ENCODE measurements at regions not wholly inside any gene's neighbourhood (a gene's known extent, or its start where the extent isn't known, plus 50 kb on each side); places are given as distances from the start of the nearest gene placed in this dataset.

GRCh38 chr4:72828864-72829263 lies 240.7 kb downstream of the COX18 start:
- intact Hi-C loops (cut with DNase I): no loop called here
- Histone ChIP-seq H3K27ac (ENCODE audit: low read length) (no peak overlapping the region), H3K4me1 (ENCODE audit: control insufficient read depth, insufficient read depth, low read length) (no peaks in the 10 kb centered on the region), H3K9me3 (ENCODE audit: control insufficient read depth, low read length) (no peaks in the 10 kb centered on the region), H3K4me3 (ENCODE audit: low read length) (no peak overlapping the region), H3K27me3 (ENCODE audit: control insufficient read depth, insufficient read depth) (no peaks in the 10 kb centered on the region)
- WGBS: 84% methylated on average over 1 of the region's 1 CpG
- DNase-seq (no peak), ATAC-seq (no peak)

- no peaks in the 10 kb centered on the region for H3K27me3 ChIP-seq (ENCODE audit: control insufficient read depth, insufficient read depth)
- DNase-seq: no peak
- H3K4me3 ChIP-seq (ENCODE audit: low read length): no peak overlapping the region
- no peak overlapping the region for H3K27ac ChIP-seq (ENCODE audit: low read length)
- no peaks in the 10 kb centered on the region for H3K4me1 ChIP-seq (ENCODE audit: control insufficient read depth, insufficient read depth, low read length)
- WGBS: 68% methylated on average over 1 of the region's 1 CpG
- no peak for ATAC-seq
- intact Hi-C loops (cut with DNase I): no loop called here
- no peaks in the 10 kb centered on the region for H3K9me3 ChIP-seq (ENCODE audit: control insufficient read depth, low read length)
Observed at GRCh38 chr4:72827968-72828367, 241.5 kb downstream of the COX18 start.

- no peak overlapping the region for H3K27ac ChIP-seq (ENCODE audit: low read length)
- H3K9me3 ChIP-seq (ENCODE audit: control insufficient read depth, low read length): no peaks in the 10 kb centered on the region
- no peaks in the 10 kb centered on the region for H3K27me3 ChIP-seq (ENCODE audit: control insufficient read depth, insufficient read depth)
- ATAC-seq (no peak), DNase-seq (no peak)
- peaks cover 2% of the 10 kb centered on the region for H3K4me1 ChIP-seq (ENCODE audit: control insufficient read depth, insufficient read depth, low read length)
- no peak overlapping the region for H3K4me3 ChIP-seq (ENCODE audit: low read length)
- intact Hi-C loops (cut with DNase I): no loop called here
Observed at GRCh38 chr4:72820107-72820506, 249.4 kb downstream of the COX18 start.

DNA sequence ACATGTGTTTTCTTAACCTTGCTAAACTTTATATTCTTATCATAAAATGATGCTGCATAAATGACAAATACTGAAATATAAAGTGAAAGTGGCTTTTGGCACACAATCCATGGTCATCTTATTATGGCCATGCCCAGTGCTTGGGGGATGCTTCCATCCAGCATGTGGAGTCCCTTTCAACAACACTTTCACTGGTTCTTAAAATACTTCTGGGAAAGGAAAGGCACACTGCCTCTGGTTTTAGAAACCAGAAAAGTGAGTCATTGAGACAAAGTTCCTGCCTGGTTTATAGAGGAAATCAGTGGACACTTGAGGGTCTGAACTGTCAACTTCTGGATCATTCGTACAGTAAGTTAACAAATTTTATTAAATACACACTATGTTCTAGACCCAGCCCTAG lies 248.0 kb upstream of the ADAMTS3 start:
- no peak for DNase-seq
- no peak for ATAC-seq
- intact Hi-C loops (cut with DNase I): no loop called here
- H3K4me3 ChIP-seq (ENCODE audit: low read length): no peak overlapping the region
- no peak overlapping the region for H3K27ac ChIP-seq (ENCODE audit: low read length)
- no peaks in the 10 kb centered on the region for H3K9me3 ChIP-seq (ENCODE audit: control insufficient read depth, low read length)
- H3K27me3 ChIP-seq (ENCODE audit: control insufficient read depth, insufficient read depth): no peaks in the 10 kb centered on the region
- 79% methylated on average over 1 of the region's 1 CpG for WGBS
- H3K4me1 ChIP-seq (ENCODE audit: control insufficient read depth, insufficient read depth, low read length): peaks cover 2% of the 10 kb centered on the region

DNA sequence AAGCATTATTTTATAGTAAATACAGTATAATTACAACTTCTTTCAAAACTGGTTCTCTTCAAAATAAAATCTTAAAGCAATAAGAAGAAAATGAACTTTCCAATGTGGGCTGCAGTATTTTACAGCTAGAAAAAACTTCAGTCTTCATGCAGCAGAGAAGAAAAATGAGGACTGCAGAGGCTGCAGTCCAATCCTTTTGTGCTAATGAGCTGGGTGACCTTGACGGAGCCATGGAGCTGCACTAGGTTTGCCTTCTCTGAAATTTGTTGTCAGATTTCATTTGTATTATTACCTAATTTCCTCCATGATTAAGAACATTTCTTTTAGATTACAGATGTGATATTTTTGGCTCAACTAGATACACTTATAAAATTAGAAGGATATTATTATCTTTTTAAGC lies 245.2 kb upstream of the ADAMTS3 start:
- intact Hi-C loops (cut with DNase I): no loop called here
- Histone ChIP-seq H3K27me3 (ENCODE audit: control insufficient read depth, insufficient read depth) (no peaks in the 10 kb centered on the region), H3K4me3 (ENCODE audit: low read length) (no peak overlapping the region), H3K4me1 (ENCODE audit: control insufficient read depth, insufficient read depth, low read length) (no peaks in the 10 kb centered on the region), H3K27ac (ENCODE audit: low read length) (no peak overlapping the region), H3K9me3 (ENCODE audit: control insufficient read depth, low read length) (no peaks in the 10 kb centered on the region)
- DNase-seq: no peak
- WGBS: 48% methylated on average over 1 of the region's 1 CpG
- ATAC-seq: no peak

- Histone ChIP-seq H3K4me1 (ENCODE audit: control insufficient read depth, insufficient read depth, low read length) (no peaks in the 10 kb centered on the region), H3K9me3 (ENCODE audit: control insufficient read depth, low read length) (no peaks in the 10 kb centered on the region), H3K27me3 (ENCODE audit: control insufficient read depth, insufficient read depth) (no peaks in the 10 kb centered on the region), H3K4me3 (ENCODE audit: low read length) (no peak overlapping the region), H3K27ac (ENCODE audit: low read length) (no peak overlapping the region)
- intact Hi-C loops (cut with DNase I): no loop called here
- 81% methylated on average over 1 of the region's 1 CpG for WGBS
- ATAC-seq (no peak), DNase-seq (no peak)
Observed at GRCh38 chr4:72809208-72809607, 240.2 kb upstream of the ADAMTS3 start.

DNA sequence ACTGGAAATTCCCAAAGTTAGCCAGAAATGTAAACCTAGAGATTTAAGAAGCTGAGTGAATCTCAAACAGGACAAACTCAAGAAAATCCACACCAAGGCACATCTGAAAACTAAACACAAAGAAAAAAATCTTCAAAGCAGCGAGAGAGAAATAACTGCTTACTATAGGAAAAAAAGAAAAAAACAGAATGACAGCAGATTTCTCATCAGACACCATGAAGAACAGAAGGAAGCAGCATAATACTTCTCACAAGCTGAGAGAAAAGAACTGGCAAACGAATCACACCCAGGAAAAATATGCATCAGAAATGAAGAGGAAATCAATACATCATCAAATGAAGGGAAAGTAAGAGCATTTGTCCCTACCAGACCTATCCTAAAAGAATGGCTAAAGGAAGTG lies 236.3 kb upstream of the ADAMTS3 start:
- DNase-seq (no peak), ATAC-seq (no peak)
- no peaks in the 10 kb centered on the region for H3K27me3 ChIP-seq (ENCODE audit: control insufficient read depth, insufficient read depth)
- 66% methylated on average over 2 of the region's 2 CpGs for WGBS
- H3K4me3 ChIP-seq (ENCODE audit: low read length): no peak overlapping the region
- no peaks in the 10 kb centered on the region for H3K9me3 ChIP-seq (ENCODE audit: control insufficient read depth, low read length)
- H3K27ac ChIP-seq (ENCODE audit: low read length): no peak overlapping the region
- no peaks in the 10 kb centered on the region for H3K4me1 ChIP-seq (ENCODE audit: control insufficient read depth, insufficient read depth, low read length)
- intact Hi-C loops (cut with DNase I): no loop called here

DNA sequence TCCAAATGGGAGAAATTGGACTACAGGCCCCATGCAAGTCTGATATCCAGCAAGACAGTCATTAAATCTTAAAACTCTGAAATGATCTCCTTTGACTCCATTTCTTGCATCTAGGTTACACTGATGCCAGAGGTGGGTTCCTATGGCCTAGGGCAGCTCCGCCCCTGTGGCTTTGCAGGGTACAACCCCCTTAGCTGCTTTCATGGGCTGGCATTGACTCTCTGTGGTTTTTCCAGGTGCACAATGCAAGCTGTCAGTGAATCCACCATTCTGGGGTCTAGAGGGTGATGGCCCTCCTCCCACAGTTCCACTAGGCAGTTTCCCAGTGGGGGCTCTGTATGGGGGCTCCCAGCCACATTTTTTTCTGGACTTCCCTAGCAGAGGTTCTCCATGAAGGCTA lies 228.5 kb upstream of the ADAMTS3 start:
- Histone ChIP-seq H3K27ac (ENCODE audit: low read length) (no peak overlapping the region), H3K4me1 (ENCODE audit: control insufficient read depth, insufficient read depth, low read length) (no peaks in the 10 kb centered on the region), H3K9me3 (ENCODE audit: control insufficient read depth, low read length) (no peaks in the 10 kb centered on the region), H3K27me3 (ENCODE audit: control insufficient read depth, insufficient read depth) (no peaks in the 10 kb centered on the region), H3K4me3 (ENCODE audit: low read length) (no peak overlapping the region)
- WGBS: 70% methylated on average over 1 of the region's 1 CpG
- intact Hi-C loops (cut with DNase I): no loop called here
- DNase-seq: no peak
- no peak for ATAC-seq

- Histone ChIP-seq H3K4me3 (ENCODE audit: low read length) (no peak overlapping the region), H3K4me1 (ENCODE audit: control insufficient read depth, insufficient read depth, low read length) (no peaks in the 10 kb centered on the region), H3K27me3 (ENCODE audit: control insufficient read depth, insufficient read depth) (no peaks in the 10 kb centered on the region), H3K9me3 (ENCODE audit: control insufficient read depth, low read length) (no peaks in the 10 kb centered on the region), H3K27ac (ENCODE audit: low read length) (no peak overlapping the region)
- DNase-seq (no peak), ATAC-seq (no peak)
- intact Hi-C loops (cut with DNase I): no loop called here
- WGBS: 29% methylated on average over 2 of the region's 2 CpGs
Observed at GRCh38 chr4:72791054-72791453, 222.0 kb upstream of the ADAMTS3 start.

DNA sequence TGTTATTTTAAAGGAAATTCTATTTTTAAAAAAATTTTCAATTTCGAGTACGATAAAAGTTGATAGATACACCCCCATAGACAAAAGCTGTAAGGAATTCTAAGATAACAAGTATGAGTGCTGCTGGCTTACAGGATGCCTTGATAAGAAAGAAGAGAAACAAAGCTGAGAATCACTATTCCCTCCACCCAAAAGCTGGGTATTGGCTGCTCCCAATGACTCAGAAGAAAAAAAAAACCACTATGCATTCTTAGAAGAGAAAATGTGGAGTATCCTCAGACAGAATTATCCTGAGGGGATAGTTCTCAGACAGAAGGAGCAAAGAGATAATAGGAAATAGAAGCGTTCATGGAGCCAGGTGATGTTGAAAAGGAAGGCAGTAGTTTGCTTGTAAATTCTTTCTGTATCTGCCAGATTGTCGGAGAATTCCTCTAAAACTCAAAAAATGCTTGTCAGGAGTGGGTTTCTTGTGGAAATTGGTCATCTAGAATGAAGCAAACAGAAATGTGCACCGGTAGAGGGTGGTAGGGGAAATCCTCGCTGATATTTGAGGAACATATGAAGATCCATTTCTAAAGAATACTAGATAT lies 217.5 kb upstream of the ADAMTS3 start:
- 53% methylated on average over 6 of the region's 6 CpGs for WGBS
- Histone ChIP-seq H3K4me1 (ENCODE audit: control insufficient read depth, insufficient read depth, low read length) (no peaks in the 10 kb centered on the region), H3K9me3 (ENCODE audit: control insufficient read depth, low read length) (no peaks in the 10 kb centered on the region), H3K4me3 (ENCODE audit: low read length) (no peak overlapping the region), H3K27me3 (ENCODE audit: control insufficient read depth, insufficient read depth) (no peaks in the 10 kb centered on the region), H3K27ac (ENCODE audit: low read length) (no peak overlapping the region)
- ATAC-seq (no peak), DNase-seq (no peak)
- intact Hi-C loops (cut with DNase I): no loop called here

GRCh38 chr4:72779241-72779640 lies 210.2 kb upstream of the ADAMTS3 start:
- Histone ChIP-seq H3K27ac (ENCODE audit: low read length) (no peak overlapping the region), H3K27me3 (ENCODE audit: control insufficient read depth, insufficient read depth) (no peaks in the 10 kb centered on the region), H3K4me1 (ENCODE audit: control insufficient read depth, insufficient read depth, low read length) (no peaks in the 10 kb centered on the region), H3K4me3 (ENCODE audit: low read length) (no peak overlapping the region), H3K9me3 (ENCODE audit: control insufficient read depth, low read length) (no peaks in the 10 kb centered on the region)
- 90% methylated on average over 4 of the region's 4 CpGs for WGBS
- ATAC-seq (no peak), DNase-seq (no peak)
- intact Hi-C loops (cut with DNase I): no loop called here

DNA sequence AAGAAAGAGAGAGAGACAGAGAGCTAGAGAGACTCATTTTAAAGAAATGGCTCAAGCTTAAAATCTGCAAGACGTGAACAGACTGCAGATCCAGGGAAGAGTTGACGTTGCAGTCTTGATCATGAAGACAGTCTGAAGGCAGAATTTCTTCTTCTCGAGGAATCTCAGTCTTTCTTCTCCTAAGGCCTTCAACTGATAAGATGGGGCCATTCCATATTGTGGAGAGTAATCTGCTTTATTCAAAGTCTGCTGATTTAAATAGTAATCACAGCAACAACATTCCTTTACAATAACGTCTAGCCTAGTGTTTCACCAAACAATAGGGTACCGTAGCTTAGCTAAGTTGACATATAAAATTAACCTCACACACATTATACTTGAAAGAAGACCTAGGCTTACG lies 208.4 kb upstream of the ADAMTS3 start:
- no peaks in the 10 kb centered on the region for H3K4me1 ChIP-seq (ENCODE audit: control insufficient read depth, insufficient read depth, low read length)
- no peaks in the 10 kb centered on the region for H3K9me3 ChIP-seq (ENCODE audit: control insufficient read depth, low read length)
- intact Hi-C loops (cut with DNase I): no loop called here
- ATAC-seq (no peak), DNase-seq (no peak)
- WGBS: 57% methylated on average over 6 of the region's 6 CpGs
- no peak overlapping the region for H3K4me3 ChIP-seq (ENCODE audit: low read length)
- no peaks in the 10 kb centered on the region for H3K27me3 ChIP-seq (ENCODE audit: control insufficient read depth, insufficient read depth)
- no peak overlapping the region for H3K27ac ChIP-seq (ENCODE audit: low read length)
